Activated CD4-positive, alpha-beta T cell treated with anti-CD3 and anti-CD28 coated beads, Interleukin-2, amount 50 U/mL, for 16 hours (primary cell): ENCODE measurements at regions not wholly inside any gene's neighbourhood (a gene's known extent, or its start where the extent isn't known, plus 50 kb on each side); places are given as distances from the start of the nearest gene placed in this dataset.

Experiments
- DNase-seq: peaks from one replicate; pipeline ENCODE4 v3.0.0-alpha.2; 2020

DNA sequence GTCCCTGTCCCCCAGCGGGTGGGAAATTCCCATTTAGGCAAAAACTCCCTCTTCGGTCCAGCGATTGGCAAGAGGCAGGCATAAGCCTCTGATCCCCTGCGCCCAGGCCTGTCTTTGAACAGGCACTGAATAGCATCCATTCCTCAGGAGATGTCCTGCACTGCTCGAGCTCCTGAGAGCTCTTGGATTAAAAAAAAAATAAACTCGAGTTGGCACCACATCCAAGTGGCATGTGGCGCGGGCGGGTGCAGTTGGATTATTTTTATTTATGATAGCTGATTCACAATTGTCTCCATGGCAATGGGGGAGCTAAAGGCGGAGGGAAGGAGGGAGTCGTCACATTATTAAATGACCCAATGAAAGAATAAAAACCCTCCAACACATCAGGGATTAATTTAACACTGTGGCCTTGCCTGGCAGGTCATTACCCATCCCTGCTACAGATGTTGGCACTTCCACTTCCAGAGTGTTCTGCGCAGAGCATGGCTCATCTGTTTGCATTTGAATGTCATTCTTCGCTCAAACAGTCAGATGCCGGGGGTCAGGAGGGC is 207.2 kb downstream of the AACS start:
- DNase-seq = no peak

DNA sequence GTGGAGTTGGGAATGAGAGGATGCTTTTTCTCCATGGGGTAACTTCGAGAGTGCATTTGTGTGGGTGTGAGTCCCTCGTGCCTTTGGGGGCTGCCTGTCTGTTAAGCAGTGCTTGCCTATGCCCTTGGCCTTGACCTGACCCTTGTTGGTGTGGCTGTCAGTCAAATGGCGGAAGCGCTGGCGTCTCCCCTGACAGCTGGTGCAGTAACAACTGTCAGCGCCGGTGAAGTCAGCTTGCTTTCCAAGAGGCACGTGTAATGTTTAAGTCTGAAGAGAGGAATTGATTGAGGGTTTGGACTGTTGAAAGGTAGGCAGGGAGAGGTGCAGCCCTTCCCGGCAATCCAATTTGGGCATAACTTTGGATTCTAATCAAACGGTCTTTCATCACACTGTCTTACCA is 211.3 kb downstream of the AACS start:
- DNase-seq = no peak

DNA sequence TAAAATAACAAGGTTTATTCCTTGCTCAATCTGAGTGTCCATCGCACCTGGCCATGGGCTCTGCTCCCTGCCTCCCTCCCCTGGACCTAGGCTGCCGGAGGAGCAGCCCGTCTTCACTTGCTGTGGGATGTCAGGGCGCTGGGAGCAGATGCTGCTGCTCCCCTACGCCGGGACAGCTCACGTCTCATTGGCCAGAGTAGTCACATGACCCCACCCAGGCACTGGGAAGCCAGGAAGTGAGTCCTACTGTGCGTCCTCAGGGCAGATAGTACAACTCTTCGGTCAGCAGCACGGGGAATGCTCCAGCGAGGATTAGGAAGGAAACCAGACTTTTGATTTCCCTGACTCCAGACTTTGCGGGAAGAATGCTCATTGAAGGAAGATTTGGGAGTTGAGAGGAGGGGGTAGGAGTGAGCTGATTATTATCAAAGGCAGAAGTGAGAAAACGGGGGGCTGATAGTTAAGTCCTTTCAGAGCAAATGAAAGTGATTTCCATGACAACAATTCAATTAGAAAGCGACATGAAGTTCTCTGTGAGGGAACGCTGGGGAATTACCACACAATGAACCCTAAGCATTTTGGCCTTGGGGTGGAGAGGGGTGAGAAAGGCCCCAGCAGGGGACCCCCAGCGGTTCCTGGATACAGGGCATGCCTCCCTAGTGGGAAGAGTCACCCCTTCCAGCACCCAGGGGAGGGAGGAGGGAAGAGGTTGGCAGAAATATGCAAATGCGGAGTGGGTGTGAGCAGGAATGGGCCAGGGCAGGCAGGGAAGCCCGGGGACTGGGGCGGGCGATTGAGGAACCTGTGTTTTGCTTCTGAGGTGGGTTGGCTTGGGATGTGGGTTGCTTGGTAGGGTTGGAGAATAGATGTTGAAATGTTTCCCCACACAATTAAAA is 215.5 kb downstream of the AACS start:
- no peak for DNase-seq

DNA sequence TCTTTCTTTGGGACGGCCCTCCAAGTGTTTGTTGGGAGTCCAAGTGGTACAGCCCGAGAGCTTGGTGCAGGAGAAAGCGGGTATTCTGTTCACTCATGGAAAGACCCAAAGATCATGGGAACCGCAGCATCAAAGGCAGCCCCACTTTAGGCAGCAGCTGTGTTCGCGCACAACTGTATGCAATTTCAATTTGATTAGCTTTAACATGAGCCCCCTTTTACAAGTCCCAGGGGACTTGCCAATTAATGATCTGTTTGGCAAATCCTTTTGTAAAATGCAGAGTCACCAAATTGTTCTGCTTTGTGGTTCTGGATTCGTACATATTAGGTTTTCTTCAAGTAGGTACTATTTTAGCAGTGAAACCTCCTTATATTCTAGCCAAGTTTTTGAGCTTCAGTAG is 217.7 kb downstream of the AACS start:
- DNase-seq = no peak

DNA sequence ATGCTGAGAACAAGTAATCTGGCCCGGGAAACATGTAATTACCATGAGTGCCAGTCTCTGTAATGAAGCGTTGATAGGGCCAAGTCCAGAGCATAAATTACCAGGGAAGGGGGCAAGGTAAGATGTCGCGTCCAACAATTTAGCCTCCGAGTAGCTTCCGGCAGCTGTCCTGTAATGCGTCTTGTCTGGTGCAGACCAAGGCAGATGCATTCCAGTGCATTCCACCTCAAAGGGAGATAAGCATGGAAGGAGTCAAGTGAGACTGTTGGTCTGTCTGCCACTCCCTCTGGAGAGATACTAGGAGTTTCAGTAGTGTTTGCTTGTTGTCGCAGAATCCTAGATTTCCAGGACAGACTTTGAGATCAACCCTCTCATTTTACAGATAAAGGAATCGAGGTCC is 218.3 kb downstream of the AACS start:
- DNase-seq = no peak

DNA sequence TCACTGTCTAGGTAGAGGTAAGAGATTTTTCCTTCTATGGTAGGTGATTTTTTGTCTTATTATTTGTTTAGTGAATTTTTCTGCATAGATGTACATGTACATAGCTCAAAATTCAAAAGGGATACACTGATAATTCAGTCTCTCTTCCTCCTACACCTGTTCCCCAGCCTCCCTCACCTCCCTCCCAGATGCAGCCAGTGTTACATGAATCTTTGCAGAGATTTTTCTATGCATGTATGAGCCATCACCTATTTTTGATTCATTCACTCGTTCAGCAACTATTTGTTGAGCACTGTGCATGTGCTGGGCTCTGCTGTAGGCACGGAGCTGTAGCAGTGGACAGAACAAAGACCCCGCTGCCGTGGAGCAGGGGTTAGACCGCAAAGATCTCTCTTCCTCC is 218.9 kb downstream of the AACS start:
- no peak for DNase-seq

DNA sequence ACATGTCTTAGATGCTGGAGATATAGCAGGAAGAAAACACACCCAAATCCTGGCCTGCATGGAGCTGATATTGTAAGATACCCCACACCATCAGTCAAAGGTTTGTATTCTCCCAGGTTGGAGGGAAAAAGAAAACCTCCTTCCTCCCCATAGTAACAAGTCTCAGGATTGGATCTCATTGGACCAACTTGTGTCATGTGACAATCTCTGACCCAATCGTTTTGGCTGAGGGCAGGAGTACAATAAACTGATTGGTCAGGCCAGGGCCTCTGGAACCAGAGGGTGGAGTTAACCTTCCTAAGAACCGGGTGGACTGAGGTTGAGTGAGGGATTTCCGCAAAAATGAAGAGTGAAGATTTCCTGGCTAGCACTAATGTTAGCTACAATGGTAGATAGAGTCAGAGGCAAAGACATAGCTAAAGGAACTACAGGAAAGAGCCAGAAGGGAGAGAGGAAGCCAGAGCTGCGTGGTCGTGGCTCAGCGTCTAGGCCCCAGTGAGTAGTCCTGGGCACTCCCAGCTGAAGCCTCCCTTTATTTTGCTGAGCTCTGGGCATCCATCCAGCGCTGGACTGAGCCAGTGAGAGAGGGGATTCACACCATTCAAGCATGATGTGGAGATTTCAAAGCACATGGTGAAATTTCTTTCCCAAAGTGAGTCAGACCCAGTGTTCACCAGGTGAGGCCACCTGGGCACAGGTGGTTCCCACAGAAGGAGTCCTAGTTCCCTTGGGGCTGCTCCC is 219.9 kb downstream of the AACS start:
- no peak for DNase-seq

DNA sequence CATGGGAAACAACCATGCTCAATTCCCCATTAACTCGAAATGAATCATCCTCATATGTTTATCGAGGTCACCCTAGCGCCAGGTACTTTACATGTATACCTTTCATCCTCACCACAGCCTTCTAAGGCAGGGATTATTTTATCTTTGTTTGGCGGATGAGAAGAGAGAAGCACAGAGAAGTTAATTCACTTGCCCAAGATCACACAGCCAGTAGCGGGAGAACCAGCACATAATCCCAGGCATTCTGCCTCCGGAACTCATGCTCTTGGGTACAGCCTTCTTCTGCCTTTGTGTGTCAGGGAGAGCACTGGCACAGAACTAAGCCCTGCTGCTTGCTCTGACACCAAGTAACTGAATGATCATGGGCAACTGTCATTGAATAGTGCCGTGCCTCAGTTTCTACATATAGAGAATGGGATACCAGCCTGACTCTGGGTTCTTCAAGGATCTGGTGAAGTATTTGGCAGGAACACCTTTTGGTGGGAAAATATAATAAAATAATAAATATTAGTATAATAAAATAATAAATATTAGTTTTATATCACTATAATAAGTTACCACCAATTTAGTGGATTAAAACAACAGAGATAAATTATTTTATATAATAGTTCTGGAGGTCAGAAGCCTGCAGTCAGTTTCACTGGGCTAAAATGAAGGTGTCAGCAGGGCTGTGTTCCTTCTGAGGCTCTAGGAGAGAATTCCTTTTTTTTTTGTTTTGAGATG is 220.9 kb downstream of the AACS start:
- DNase-seq = no peak

DNA sequence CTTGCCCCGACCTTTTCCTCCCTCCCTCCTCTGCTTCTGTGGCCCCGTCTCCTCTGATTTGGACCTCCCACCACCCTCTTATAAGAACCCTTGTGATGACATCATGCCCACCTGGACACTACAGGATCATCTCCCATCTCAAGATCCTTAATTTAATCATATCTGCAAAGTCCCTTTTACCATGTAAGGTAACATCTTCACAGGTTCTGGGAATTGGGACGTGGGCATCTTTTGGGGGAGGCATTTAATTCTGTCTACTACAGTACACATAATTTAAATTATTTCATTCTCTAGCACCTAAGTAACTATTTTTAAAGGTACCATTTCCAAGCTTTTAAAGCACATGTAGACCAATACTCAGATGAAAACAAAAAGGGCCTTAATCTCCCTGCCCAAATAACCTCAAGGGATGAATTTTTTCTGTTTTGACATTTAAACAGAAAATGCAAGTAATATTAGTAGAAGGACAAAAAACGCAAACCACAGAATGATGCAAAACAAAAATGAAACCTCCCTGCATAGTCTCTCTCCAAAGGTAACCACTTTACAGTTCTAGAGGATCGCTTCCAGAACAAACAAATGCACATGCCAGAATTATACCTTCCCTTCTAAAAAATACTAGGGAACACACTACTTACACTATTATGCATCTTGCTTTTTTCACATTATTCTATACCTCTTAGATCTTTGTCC is 222.1 kb downstream of the AACS start:
- DNase-seq = peak; percentile 51

DNA sequence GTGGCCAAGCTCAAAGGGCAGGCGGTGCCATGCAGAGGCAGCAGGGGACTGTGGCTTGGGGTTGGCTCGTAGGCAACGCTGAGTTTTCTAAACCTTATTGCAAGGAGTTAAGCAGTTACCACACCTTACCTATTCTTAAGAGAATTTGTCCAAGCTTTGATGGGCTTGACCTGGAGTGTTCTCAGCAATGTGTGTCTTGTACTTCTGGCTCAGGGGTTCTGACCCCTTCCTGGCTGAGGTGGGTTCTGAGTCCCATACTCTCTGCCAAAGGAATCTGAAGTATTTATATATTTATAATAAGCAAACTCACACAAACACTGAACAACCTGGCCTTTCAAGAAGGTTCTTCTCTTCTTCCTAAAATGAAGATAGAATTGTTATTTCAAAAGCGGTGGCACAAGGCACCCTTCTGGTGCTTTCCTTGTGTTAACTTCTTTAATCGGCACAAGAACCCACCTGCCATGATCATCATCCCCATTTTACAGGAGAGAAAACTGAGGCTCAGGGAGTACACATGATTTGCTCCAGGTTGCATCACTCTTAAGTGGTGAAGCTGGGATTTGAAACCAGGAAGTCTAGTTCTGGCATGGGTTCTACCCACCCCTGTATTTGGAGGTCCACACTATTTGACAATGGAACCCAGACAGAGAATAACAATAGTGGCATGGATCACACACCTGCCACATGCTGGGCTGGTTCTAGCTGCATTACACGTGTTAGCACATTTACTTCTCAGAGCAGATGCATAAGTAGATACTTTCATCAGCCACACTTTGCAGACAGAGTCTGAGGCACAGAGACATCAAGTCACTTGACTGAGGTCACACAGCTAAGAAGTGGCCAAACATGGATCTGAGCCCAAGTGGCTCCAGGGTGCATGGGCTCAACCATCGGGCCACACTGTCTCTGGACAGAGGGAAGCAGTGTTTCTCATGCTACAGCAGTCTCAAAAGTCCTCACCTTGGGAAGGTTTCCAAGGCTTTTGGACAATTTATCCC is 224.0 kb downstream of the AACS start:
- DNase-seq = no peak

DNA sequence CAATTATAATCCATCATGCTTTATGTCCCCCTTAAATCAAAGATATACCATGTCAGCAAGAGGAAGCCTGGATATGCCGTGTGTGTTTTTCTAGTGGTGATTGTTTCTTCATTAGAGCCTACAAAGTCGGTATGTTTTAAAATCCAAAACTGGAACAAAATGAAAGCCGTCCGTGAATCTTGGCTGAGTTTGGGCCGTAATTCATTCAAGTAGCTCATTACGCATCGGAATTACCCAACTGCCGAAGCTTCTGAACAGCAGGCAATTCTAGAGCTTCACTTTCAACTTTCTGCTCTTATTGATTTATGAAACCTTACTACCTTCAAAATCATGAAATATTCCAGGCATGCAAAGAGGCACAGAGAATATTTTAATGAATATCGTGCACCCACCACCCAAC is 224.7 kb downstream of the AACS start:
- DNase-seq = no peak

DNA sequence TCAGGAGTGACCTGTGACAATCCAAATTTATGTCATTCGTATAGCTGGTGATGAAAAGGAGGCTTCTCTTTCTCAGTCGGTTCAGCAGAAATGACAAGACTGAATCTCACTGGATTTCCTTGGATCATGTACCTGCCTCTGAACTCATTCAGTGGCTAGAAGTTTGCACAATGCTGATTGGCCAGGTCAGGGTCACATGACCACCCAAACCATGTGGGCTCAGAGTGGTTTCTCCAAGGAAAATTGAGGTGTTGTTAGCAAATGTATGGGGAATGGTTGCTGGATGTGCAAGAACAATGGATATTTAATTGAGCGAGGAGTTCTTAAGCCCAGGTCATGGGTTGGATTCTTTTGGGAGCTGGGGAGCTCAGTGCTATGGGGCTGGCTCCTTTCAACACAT is 227.5 kb downstream of the AACS start:
- DNase-seq = no peak

DNA sequence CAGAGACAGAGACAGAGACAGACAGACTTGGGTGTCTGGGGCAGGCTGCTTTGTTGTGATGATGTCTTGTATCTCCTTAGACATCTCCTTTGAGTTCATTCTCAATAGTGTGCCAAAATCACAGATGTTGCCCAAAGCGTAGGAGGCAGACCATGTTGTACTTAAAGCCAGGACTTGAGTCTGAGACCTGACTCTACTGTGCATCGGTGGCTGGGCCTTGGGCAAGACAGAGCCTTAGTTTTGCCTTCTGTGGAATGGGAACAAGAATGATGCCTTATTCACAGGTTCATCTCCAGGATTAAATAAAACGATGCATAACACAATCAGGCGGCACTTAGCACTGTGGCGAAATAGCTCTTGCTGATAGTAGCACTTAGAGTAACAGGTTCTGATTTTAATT is 230.3 kb downstream of the AACS start:
- no peak for DNase-seq

DNA sequence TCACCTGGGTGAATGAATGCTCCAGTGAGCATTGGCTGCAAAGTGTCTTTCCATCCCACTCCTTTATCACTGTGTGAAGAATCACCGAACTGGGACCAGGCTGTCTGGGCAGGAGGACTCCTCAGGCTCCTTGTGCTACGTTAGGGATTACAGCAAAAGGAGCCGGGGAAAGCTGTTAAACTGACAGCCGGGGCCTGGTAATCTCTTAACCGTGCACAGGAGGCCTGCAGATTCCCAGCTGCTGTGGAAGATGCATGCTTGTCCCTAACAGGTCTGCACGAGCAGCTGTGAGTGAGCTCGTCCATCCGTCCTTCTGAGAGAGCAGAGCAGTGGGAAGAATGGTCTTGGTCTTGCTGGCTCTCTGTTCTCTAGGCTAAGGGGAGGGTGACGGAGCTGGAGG is 231.5 kb downstream of the AACS start:
- DNase-seq = no peak

DNA sequence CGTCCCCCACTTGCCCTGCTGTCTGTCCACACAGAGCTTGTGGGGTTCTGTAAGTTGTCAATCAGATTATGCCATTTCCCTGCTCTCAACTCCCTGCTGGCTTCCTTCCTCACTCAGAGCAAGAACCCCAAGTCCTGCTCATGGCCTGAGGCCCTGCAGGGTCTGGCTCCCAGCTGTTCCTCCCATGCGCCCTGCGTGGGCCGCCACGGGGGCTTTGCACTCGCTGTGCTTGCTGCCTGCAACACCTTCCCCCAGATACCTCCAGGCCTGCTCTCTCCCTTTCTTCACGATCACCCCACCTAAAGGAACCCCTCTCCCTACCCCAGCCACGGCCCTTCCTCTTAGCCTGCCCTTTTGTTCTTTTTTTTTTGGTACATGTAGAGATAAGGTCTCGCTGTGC is 234.6 kb downstream of the AACS start:
- DNase-seq = no peak

DNA sequence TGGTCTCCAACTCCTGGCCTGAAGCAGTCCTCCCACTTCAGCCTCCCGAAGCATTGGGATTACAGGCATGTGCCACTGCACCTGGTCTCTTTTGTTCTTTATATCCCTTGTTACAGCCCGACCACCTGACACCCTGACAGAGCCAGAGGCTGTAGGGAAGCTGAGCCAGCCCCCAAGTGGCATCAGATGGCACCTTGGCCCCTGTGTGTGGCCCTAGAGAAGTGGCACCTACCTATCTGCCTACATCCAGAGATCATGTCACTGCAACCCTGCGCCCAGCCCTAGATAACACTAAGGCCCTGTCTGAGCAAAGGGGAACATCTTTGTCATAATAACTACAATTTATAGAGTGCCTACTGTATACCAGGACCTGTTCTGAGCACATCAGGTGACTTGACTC is 235.0 kb downstream of the AACS start:
- DNase-seq = no peak

DNA sequence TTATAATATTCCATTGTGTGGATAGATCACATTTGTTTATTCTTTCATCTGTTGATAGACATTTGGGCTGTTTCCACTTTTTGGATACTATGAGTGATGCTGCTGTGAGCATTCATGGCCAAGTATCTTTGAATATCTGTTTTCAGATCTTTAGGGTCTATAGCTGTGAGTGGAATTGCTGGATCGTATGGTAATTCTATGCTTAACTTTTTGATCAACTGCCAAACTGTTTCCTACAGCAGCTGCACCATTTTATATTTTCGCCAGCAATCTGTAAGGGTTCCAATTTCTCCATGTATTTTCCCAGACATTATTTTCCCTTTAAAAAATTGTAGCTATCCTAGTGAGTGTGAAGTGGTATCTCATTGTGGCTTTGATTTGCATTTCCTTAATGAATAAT is 238.1 kb downstream of the AACS start:
- no peak for DNase-seq

DNA sequence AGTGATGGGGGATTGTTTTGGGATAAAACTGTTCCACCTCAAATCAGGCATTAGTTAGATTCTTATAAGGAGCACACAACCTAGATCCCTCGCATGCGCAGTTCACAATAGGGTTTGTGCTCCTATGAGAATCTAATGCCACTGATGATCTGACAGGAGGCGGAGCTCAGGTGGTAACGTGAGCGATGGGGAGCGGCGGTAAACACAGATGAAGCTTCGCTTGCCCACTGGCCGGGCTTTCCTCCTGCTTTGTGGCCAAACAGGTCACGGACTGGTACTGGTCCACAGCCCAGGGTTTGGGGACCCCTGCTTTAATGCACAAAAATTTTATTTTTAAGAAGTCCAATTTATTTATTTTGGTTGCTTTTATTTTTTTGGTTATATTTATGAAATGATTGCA is 238.8 kb downstream of the AACS start:
- DNase-seq = no peak

DNA sequence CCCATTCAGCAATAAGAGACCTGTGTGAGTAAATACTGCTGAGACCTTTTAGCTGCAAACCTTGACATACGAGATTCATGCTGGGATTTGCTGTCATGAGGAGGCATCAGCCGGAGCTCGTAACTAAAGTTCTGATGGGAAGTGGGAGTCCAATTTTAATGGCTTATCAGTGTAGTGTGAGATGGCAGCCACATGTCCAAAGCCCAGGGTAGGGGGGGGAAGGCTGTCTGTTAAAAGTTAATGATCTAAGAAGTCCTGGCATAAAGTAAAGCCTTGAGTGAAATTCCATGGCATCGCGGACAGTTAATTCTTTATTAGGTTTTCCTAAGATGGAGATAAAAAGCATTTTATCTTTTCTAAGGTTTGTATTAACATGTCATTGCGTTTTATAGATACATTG is 240.0 kb downstream of the AACS start:
- no peak for DNase-seq

DNA sequence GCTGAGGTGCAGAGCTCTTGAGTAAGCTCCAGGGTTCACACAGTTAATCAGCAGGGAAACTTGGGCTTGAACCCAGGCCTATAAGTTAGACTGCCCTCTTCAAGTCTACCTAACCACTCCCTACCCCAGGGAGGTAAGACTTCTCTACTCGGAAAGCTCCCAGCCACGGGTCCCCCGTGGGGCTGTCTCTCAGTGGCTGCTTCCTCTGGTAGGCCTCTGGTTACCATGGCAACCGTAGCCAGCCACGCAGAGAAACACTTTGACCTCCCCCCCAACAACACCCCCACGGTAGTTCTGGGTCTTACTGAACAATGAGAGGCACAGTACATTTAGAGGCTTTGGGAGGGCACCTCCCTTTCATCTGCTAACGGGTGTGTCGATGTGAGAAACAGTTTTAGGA is 245.2 kb downstream of the AACS start:
- DNase-seq = no peak

DNA sequence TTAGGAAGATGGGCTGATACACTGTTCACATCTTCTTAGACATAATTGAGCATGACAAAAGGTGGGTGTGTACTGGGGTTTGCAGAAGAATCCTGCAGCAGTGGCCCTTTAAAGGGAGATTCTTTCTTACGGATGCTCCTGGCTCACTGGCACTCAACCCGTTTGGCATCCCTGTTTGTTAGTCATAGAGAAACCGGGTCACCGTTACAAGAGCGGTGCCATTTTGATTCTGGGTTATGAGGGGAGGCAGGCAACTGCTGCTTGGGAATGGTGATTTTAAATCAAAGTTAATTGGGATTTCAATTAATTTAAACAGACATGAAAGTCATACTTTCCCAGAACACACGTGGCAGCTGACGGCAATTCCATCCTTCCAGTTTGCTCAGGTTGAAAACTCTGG is 245.8 kb downstream of the AACS start:
- DNase-seq = no peak

DNA sequence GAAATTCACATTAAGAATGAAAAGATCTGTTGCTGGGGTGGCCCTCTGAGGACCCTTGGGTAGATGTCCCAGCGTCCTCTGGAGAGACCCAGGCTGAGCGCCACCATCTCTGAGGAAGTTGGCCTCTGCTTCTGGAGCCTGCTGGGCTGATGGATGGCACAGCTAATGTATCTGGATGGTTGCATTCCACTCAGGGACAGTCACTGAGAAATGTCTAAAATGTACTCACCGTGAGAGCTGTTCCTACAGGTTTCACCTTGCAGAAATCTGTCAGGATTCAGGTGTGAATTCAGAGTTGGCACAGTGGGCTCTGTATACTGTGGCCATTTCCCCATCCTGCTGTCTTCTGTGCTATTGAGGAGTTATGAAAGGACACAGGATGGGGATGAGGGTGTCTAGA is 247.2 kb downstream of the AACS start:
- no peak for DNase-seq
